OCI-LY7 (cell line): ENCODE measurements at regions not wholly inside any gene's neighbourhood (a gene's known extent, or its start where the extent isn't known, plus 50 kb on each side); places are given as distances from the start of the nearest gene placed in this dataset.

Experiments used
- BruUV-seq: library from RNA; stranded (reverse); fragments of 400-500 nt; replicated peaks from 2 replicates; lab custom pipeline; 2021; lab: Mats Ljungman, UMichigan
- CTCF ChIA-PET: fragments of 300-600 bp; sonication (Branson Sonifier 250); formaldehyde crosslinking; loops from one replicate; lab custom pipeline; 2022; ENCODE audit warnings: antibody characterized with exemption; ENCODE audit not compliant: unreplicated experiment; lab: Charles Lee
- POLR2A ChIA-PET: fragments of 300-600 bp; sonication (Branson Sonifier 250); formaldehyde crosslinking; loops from one replicate; lab custom pipeline; 2022; ENCODE audit warnings: antibody characterized with exemption; lab: Charles Lee
- DNase-seq: peaks from one replicate; pipeline ENCODE4 v3.0.0-alpha.2; 2015; ENCODE audit warnings: low spot score
- H2AFZ ChIP-seq: fragments of 200-600 bp; sonication (generic), shearing (Covaris generic); 2 replicates; pipeline ENCODE4 v1.6.1; 2014; ENCODE audit warnings: mild to moderate bottlenecking, antibody characterized with exemption, low read length, moderate library complexity
- H3K27ac ChIP-seq: fragments of 200-600 bp; sonication (generic); 2 replicates; pipeline ENCODE4 v1.5.1; 2014; ENCODE audit warnings: mixed run types, low read depth, mild to moderate bottlenecking, moderate library complexity, low read length, inconsistent platforms; ENCODE audit not compliant: poor library complexity, severe bottlenecking
- H3K36me3 ChIP-seq: fragments of 200-600 bp; sonication (generic); 2 replicates; pipeline ENCODE4 v1.6.1; 2014; ENCODE audit warnings: mild to moderate bottlenecking, antibody characterized with exemption, low read length, moderate library complexity, mixed read lengths; ENCODE audit not compliant: insufficient read depth
- H3K4me1 ChIP-seq: fragments of 200-600 bp; sonication (generic); 2 replicates; pipeline ENCODE4 v1.5.1; 2014; ENCODE audit warnings: mild to moderate bottlenecking, low read length; ENCODE audit not compliant: insufficient read depth, poor library complexity, severe bottlenecking
- H3K4me2 ChIP-seq: fragments of 200-600 bp; sonication (generic); 2 replicates; pipeline ENCODE4 v1.6.1; 2014; ENCODE audit warnings: mild to moderate bottlenecking, low read length
- H3K4me3 ChIP-seq: fragments of 200-600 bp; sonication (generic); 2 replicates; pipeline ENCODE4 v1.5.1; 2014; ENCODE audit warnings: mild to moderate bottlenecking, low read depth, low read length; ENCODE audit not compliant: poor library complexity, severe bottlenecking
- H3K79me2 ChIP-seq: fragments of 200-600 bp; sonication (generic); 2 replicates; pipeline ENCODE4 v1.6.1; 2016; ENCODE audit warnings: low read depth, mild to moderate bottlenecking, low read length, moderate library complexity, mixed read lengths; ENCODE audit not compliant: insufficient read depth
- H3K9me2 ChIP-seq: fragments of 200-600 bp; sonication (generic); 2 replicates; pipeline ENCODE4 v1.6.1; 2016; ENCODE audit warnings: mild to moderate bottlenecking, low read length, mixed read lengths; ENCODE audit not compliant: insufficient read depth
- H3K9me3 ChIP-seq: fragments of 200-600 bp; sonication (generic); 2 replicates; pipeline ENCODE4 v1.6.1; 2014; ENCODE audit warnings: mild to moderate bottlenecking, mixed run types, low read length, mixed read lengths
- H4K20me1 ChIP-seq: fragments of 200-600 bp; sonication (generic); 2 replicates; pipeline ENCODE4 v1.6.1; 2014; ENCODE audit warnings: mild to moderate bottlenecking, antibody characterized with exemption, low read length, moderate library complexity, mixed read lengths; ENCODE audit not compliant: insufficient read depth
- EZH2phosphoT487 ChIP-seq: fragments of 200-600 bp; sonication (generic); IDR thresholded peaks from 2 replicates; pipeline ENCODE4 v1.6.1; 2018; ENCODE audit warnings: low read depth, borderline replicate concordance, mild to moderate bottlenecking, mixed run types, antibody characterized with exemption, low read length, moderate library complexity, mixed read lengths
- intact Hi-C: fragments of 100-400 bp; cut with micrococcal nuclease; formaldehyde crosslinking; loops from one replicate; pipeline ENCODE4 v1.10.0; 2022; ENCODE audit not compliant: unreplicated experiment
- TF ChIP-seq, protein P1 (sequence below): fragments of 200-600 bp; sonication (generic); conservative IDR thresholded peaks from 2 replicates; pipeline ENCODE4 v1.5.1; 2014; ENCODE audit warnings: mild to moderate bottlenecking, antibody characterized with exemption, low read length, moderate library complexity, mixed read lengths

GRCh38 chr1:58934706-58935105, 150.9 kb upstream of the JUN start:
- Histone ChIP-seq H3K4me3 (no peak overlapping the region), H2AFZ (no peak overlapping the region), H3K9me2 (no peaks in the 10 kb centered on the region), H4K20me1 (no peaks in the 10 kb centered on the region), H3K4me2 (no peak overlapping the region), H3K36me3 (no peaks in the 10 kb centered on the region), H3K79me2 (no peaks in the 10 kb centered on the region), H3K4me1 (no peaks in the 10 kb centered on the region), H3K9me3 (no peaks in the 10 kb centered on the region), H3K27ac (no peak overlapping the region)
- CTCF ChIA-PET = no interaction called here
- no TSS peak for BruUV-seq
- intact Hi-C loops = no loop called here
- TF ChIP-seq EZH2phosphoT487 = no peak
- TF ChIP-seq, protein P1, sequence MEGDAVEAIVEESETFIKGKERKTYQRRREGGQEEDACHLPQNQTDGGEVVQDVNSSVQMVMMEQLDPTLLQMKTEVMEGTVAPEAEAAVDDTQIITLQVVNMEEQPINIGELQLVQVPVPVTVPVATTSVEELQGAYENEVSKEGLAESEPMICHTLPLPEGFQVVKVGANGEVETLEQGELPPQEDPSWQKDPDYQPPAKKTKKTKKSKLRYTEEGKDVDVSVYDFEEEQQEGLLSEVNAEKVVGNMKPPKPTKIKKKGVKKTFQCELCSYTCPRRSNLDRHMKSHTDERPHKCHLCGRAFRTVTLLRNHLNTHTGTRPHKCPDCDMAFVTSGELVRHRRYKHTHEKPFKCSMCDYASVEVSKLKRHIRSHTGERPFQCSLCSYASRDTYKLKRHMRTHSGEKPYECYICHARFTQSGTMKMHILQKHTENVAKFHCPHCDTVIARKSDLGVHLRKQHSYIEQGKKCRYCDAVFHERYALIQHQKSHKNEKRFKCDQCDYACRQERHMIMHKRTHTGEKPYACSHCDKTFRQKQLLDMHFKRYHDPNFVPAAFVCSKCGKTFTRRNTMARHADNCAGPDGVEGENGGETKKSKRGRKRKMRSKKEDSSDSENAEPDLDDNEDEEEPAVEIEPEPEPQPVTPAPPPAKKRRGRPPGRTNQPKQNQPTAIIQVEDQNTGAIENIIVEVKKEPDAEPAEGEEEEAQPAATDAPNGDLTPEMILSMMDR = no peak
- DNase-seq = no peak
- POLR2A ChIA-PET = no interaction called here

- Histone ChIP-seq H3K9me3 (no peaks in the 10 kb centered on the region), H3K4me2 (no peak overlapping the region), H2AFZ (no peak overlapping the region), H4K20me1 (no peaks in the 10 kb centered on the region), H3K36me3 (no peaks in the 10 kb centered on the region), H3K27ac (no peak overlapping the region), H3K4me3 (no peak overlapping the region), H3K9me2 (no peaks in the 10 kb centered on the region), H3K4me1 (no peaks in the 10 kb centered on the region), H3K79me2 (no peaks in the 10 kb centered on the region)
- CTCF ChIA-PET = no interaction called here
- POLR2A ChIA-PET = interaction anchor here (0.6 to 0.8 kb wide), 4 partner anchors 16 to 32 kb away, joined by 3 read pairs; no protein-coding TSS in a partner anchor
- intact Hi-C loops = no loop called here
- no TSS peak for BruUV-seq
- TF ChIP-seq EZH2phosphoT487 = no peak
- TF ChIP-seq, protein P1 = no peak
- no peak for DNase-seq
These were observed 153.1 kb upstream of the JUN start for GRCh38 chr1:58936973-58937372.

DNA sequence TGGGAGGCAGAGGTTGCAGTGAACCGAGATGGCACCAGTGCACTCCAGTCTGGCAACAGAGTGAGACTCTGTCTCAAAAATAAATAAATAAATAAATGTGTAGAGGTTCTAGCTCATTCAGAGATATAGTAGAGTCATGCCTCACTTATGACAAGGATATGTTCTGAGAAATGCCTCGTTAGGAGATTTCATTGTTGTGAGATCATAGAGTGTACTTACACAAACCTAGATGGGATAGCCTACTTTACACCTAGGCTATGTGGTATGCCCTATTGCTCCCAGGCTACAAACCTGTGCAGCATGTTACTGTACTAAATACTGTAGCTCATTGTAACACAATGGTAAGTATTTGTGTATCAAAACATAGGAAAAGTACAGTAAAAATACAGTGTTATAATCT, 155.3 kb upstream of the JUN start:
- no peaks in the 10 kb centered on the region for H3K36me3 ChIP-seq
- H3K27ac ChIP-seq = no peak overlapping the region
- H4K20me1 ChIP-seq = no peaks in the 10 kb centered on the region
- no peak overlapping the region for H2AFZ ChIP-seq
- ChIA-PET CTCF (no interaction called here), POLR2A (interaction anchor here (1.4 kb wide), 1 partner anchor 11 kb away, joined by 3 read pairs; no protein-coding TSS in a partner anchor)
- no peak for DNase-seq
- no peaks in the 10 kb centered on the region for H3K4me1 ChIP-seq
- intact Hi-C loops = no loop called here
- H3K79me2 ChIP-seq = no peaks in the 10 kb centered on the region
- BruUV-seq = no TSS peak
- H3K4me3 ChIP-seq = no peak overlapping the region
- H3K4me2 ChIP-seq = no peak overlapping the region
- no peaks in the 10 kb centered on the region for H3K9me2 ChIP-seq
- TF ChIP-seq, protein P1 = no peak
- no peak for TF ChIP-seq EZH2phosphoT487
- no peaks in the 10 kb centered on the region for H3K9me3 ChIP-seq
